Cardiac fibroblast (primary cell): ENCODE measurements at regions not wholly inside any gene's neighbourhood (a gene's known extent, or its start where the extent isn't known, plus 50 kb on each side); places are given as distances from the start of the nearest gene placed in this dataset.

ENCODE experiments used
- DNase-seq, 2 donors: peaks; one replicate each; pipeline versions ENCODE4 v3.0.0 to v3.0.0-alpha.2; 2010; ENCODE audit warnings: low read depth in 2 of 2
- H3K4me3 ChIP-seq, 2 donors: replicated peaks in 1 of 2; 1 replicate in 1 of 2; 2 replicates in 1 of 2; pipeline ENCODE4 v1.5.1; 2011; ENCODE audit warnings: low read depth in 2 of 2, low read length in 2 of 2, mild to moderate bottlenecking in 2 of 2, moderate library complexity in 1 of 2
- TF ChIP-seq, protein P1 (sequence below): IDR thresholded peaks from one replicate; pipeline ENCODE4 v1.5.1; 2011; ENCODE audit warnings: low read depth, mild to moderate bottlenecking, low read length, inconsistent platforms

DNA sequence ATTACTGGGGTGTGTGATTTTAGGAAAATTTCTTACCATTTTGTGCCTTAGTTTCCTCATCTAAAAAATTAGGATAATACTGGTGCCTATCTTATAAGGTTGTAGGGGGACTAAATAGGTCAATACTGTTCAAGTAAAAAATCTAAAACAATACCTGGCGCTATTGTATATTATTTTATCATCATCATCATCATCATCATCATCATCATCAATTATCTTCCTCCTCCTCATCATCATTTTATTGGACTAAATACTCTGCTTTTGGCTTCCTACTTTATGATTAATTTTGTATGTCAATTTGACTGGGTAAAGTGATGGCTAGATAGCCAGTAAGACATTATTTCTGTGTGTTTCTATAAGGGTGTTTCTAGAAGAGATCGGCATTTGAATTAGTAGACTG lies 435.5 kb downstream of the DHX35 start:
- H3K4me3 ChIP-seq: no peak overlapping the region
- TF ChIP-seq, protein P1, sequence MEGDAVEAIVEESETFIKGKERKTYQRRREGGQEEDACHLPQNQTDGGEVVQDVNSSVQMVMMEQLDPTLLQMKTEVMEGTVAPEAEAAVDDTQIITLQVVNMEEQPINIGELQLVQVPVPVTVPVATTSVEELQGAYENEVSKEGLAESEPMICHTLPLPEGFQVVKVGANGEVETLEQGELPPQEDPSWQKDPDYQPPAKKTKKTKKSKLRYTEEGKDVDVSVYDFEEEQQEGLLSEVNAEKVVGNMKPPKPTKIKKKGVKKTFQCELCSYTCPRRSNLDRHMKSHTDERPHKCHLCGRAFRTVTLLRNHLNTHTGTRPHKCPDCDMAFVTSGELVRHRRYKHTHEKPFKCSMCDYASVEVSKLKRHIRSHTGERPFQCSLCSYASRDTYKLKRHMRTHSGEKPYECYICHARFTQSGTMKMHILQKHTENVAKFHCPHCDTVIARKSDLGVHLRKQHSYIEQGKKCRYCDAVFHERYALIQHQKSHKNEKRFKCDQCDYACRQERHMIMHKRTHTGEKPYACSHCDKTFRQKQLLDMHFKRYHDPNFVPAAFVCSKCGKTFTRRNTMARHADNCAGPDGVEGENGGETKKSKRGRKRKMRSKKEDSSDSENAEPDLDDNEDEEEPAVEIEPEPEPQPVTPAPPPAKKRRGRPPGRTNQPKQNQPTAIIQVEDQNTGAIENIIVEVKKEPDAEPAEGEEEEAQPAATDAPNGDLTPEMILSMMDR: no peak
- no peak for DNase-seq

DNA sequence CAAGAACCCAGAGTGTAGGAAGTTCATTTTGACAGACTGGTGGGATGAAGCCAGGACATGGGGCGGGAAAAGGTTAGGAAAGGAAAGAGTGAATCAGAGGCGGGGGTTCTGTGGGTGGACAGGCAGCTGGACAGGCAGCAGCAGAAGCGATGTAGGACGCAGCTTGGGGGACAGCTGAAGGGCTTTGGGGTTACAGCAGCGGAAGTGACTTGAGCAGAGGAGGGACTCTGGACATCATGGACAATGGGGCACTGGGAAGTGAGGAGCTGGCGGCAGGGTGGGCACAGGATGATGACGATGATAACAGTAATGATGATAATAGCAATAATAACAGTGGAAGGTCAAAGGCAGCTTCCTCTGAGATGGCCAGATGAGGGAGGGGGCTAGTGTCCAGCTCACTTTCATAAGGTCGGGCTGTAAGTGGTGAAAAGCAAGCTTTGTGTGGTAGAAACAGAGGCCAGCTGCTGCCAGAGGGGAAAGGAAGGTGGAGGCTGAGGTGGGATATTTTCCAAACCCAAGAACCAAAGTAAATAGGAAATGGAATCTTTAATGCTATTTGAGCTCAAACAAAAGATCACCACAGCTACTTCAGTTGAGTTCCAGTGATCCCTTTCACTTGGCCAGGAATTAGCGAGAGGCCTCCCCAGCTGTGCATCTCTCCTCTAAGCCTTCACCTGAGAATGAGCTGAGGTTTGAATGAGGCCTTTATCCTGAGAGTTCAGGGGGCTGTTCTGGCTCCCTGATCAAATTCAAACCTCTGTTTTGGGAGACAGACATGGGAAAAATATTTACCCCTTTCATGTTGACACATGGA lies 433.5 kb downstream of the DHX35 start:
- no peak for DNase-seq
- TF ChIP-seq, protein P1: no peak
- H3K4me3 ChIP-seq: no peak overlapping the region

DNA sequence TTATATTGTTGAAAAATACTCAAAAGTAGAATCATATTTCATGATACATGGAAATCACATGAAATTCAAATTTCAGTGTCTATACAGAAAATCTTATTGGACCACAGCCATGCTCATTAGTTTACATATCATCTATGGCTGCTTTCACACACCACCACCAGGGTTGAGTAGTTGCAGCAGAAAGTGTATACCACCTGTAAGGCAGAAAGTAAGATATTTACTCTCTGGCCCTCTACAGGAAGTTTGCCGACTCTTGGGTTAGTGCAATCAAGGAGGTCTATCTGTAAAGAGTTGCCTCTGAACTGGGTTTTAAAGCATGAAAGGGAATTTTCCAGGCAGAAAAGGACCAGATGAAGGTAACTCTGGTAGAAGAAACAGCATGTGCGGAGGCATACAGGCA lies 432.3 kb downstream of the DHX35 start:
- TF ChIP-seq, protein P1: no peak
- H3K4me3 ChIP-seq: no peak overlapping the region
- DNase-seq: no peak

DNA sequence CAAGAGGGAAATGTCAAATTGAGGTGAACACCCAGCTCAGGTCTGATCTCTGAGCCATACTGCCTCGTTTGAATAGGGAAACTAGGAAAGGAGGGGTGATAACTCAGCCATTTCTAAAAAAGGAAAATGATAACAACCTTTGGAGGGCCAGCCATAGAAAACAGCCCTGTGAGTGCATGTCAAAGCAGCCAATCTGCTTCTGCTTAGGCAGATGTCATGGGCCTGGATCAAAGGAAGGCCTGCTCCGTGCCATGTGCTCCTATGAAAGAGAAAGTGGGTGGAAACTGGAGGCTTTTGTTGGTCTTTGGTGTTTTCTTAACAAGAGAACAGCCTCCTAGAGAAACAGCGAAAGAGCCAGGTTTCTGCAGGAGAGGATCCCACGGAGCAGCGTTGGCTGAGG lies 428.0 kb downstream of the DHX35 start:
- no peak overlapping the region for H3K4me3 ChIP-seq
- TF ChIP-seq, protein P1: no peak
- no peak for DNase-seq

DNA sequence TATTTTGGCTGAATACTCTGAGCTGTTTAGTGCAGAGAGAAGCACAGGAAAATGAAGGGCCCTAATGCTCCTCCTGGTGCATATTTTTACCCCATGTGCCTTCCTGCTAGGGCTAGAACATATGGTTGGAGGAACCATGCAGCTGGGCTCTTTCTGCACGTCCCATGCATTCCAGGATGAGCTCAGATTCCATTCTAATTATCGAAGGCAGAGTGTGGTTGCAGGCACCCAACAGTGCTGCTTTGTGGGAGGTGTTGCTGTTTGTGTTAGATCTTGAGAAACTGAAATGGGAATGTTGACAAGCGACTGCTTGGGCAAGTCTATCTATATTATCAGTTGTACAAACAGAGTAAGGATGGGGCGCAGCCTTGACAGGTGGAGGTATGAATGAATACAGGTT lies 419.5 kb downstream of the DHX35 start:
- DNase-seq: no peak
- TF ChIP-seq, protein P1: no peak
- H3K4me3 ChIP-seq: no peak overlapping the region

DNA sequence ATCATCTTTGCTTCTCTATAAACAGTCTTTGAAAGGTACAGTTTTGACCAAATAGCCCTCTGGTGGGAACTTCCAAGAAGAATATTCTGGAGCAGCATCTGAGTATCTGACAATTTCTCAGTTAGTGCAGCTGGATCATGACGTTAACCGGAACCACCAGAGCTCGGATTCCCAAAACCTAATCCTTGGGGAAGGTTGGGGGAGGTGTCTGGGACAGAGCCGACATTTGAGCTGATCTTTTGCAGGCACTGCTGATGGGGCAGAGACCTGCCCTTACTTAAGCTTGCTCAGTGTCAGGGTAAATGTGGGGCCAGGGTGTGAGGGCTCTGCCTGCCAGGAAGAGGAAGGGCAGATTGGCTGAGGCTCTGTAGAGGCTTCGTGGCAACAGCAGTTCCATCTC lies 416.6 kb downstream of the DHX35 start:
- H3K4me3 ChIP-seq: no peak overlapping the region
- TF ChIP-seq, protein P1: no peak
- no peak for DNase-seq

DNA sequence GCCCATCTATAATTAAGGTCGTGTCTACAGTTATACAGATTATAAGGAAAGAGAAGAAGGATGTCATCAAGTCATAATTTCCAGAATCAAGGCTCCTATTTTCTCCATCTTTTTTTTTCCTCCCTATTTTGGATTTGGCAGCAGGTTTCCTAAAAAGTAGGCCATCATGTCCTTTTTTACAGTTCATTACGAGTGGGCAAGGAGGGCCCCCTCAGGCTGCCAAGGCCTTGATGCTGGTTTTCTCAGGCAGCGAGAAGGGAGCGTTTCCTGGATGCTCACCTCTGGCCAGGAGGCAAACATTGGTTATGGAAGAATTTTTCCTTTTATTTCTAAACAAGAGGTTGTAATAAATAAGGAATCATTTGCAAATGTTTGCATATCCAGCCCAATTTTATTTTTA lies 414.6 kb downstream of the DHX35 start:
- no peak overlapping the region for H3K4me3 ChIP-seq
- TF ChIP-seq, protein P1: no peak
- DNase-seq: no peak
